H9 (cell line): ENCODE measurements at regions not wholly inside any gene's neighbourhood (a gene's known extent, or its start where the extent isn't known, plus 50 kb on each side); places are given as distances from the start of the nearest gene placed in this dataset.

Experiments used
- DNase-seq: peaks from one replicate; pipeline ENCODE4 v3.0.0-alpha.2; 2017
- H2AFZ ChIP-seq: one replicate; pipeline ENCODE4 v1.6.1; 2013; ENCODE audit warnings: mild to moderate bottlenecking, low read length, control low read depth, moderate library complexity
- H2AK5ac ChIP-seq: 2 replicates; pipeline ENCODE4 v1.6.1; 2013; ENCODE audit warnings: low read length, control low read depth, mixed read lengths; ENCODE audit not compliant: insufficient read length
- H2BK120ac ChIP-seq: one replicate; pipeline ENCODE4 v1.6.1; 2013; ENCODE audit warnings: low read depth, mild to moderate bottlenecking, low read length, control low read depth, inconsistent platforms; ENCODE audit not compliant: poor library complexity, severe bottlenecking
- H2BK12ac ChIP-seq: 2 replicates; pipeline ENCODE4 v1.6.1; 2013; ENCODE audit warnings: low read length, control low read depth, mixed read lengths, low read depth; ENCODE audit not compliant: insufficient read length
- H2BK15ac ChIP-seq: 2 replicates; pipeline ENCODE4 v1.6.1; 2013; ENCODE audit warnings: low read depth, low read length, control low read depth
- H2BK20ac ChIP-seq: one replicate; pipeline ENCODE4 v1.6.1; 2013; ENCODE audit warnings: low read depth, mild to moderate bottlenecking, low read length, control low read depth, inconsistent platforms; ENCODE audit not compliant: poor library complexity, severe bottlenecking
- H2BK5ac ChIP-seq: 2 replicates; pipeline ENCODE4 v1.6.1; 2013; ENCODE audit warnings: low read length, control low read depth, mixed read lengths; ENCODE audit not compliant: insufficient read length
- H3K14ac ChIP-seq: 2 replicates; pipeline ENCODE4 v1.6.1; 2013; ENCODE audit warnings: low read length, control low read depth; ENCODE audit not compliant: insufficient read depth
- H3K18ac ChIP-seq: 2 replicates; pipeline ENCODE4 v1.6.1; 2013; ENCODE audit warnings: low read depth, mild to moderate bottlenecking, mixed read lengths, low read length, control low read depth; ENCODE audit not compliant: insufficient read length
- H3K23ac ChIP-seq: 2 replicates; pipeline ENCODE4 v1.6.1; 2013; ENCODE audit warnings: low read length, control low read depth, mixed read lengths, low read depth; ENCODE audit not compliant: insufficient read length
- H3K23me2 ChIP-seq: 2 replicates; pipeline ENCODE4 v1.6.1; 2013; ENCODE audit warnings: low read depth, mild to moderate bottlenecking, mixed read lengths, low read length, control low read depth; ENCODE audit not compliant: insufficient read length, poor library complexity, severe bottlenecking
- H3K27ac ChIP-seq: 2 replicates; pipeline ENCODE4 v1.5.1; 2013; ENCODE audit warnings: low read length, control low read depth, mixed read lengths, low read depth; ENCODE audit not compliant: insufficient read length
- H3K27me3 ChIP-seq: 2 replicates; pipeline ENCODE4 v1.6.1; 2013; ENCODE audit warnings: low read length, control low read depth, inconsistent platforms; ENCODE audit not compliant: insufficient read depth
- H3K4ac ChIP-seq: 2 replicates; pipeline ENCODE4 v1.6.1; 2013; ENCODE audit warnings: low read depth, mild to moderate bottlenecking, control low read depth, inconsistent platforms, low read length, moderate library complexity
- H3K4me1 ChIP-seq: 2 replicates; pipeline ENCODE4 v1.6.1; 2013; ENCODE audit warnings: low read length, control low read depth, inconsistent platforms; ENCODE audit not compliant: insufficient read depth
- H3K4me2 ChIP-seq: 2 replicates; pipeline ENCODE4 v1.6.1; 2013; ENCODE audit warnings: low read length, control low read depth, mixed read lengths; ENCODE audit not compliant: insufficient read length, insufficient read depth
- H3K56ac ChIP-seq: 2 replicates; pipeline ENCODE4 v1.6.1; 2013; ENCODE audit warnings: low read depth, mild to moderate bottlenecking, mixed read lengths, low read length, control low read depth; ENCODE audit not compliant: insufficient read length
- H3K79me1 ChIP-seq: 2 replicates; pipeline ENCODE4 v1.6.1; 2013; ENCODE audit warnings: low read depth, mild to moderate bottlenecking, moderate library complexity, low read length, control low read depth, inconsistent platforms; ENCODE audit not compliant: insufficient read depth, poor library complexity, severe bottlenecking
- H3K79me2 ChIP-seq: 2 replicates; pipeline ENCODE4 v1.6.1; 2013; ENCODE audit warnings: low read length, control low read depth, inconsistent platforms; ENCODE audit not compliant: insufficient read depth
- H3K9ac ChIP-seq: 2 replicates; pipeline ENCODE4 v1.6.1; 2013; ENCODE audit warnings: low read length, control low read depth, mixed read lengths; ENCODE audit not compliant: insufficient read length; ENCODE audit errors: extremely low read depth
- H3K9me3 ChIP-seq: one replicate; pipeline ENCODE4 v1.6.1; 2013; ENCODE audit warnings: low read depth, low read length, inconsistent platforms; ENCODE audit not compliant: control insufficient read depth
- H3T11ph ChIP-seq: one replicate; pipeline ENCODE4 v1.6.1; 2013; ENCODE audit warnings: mild to moderate bottlenecking, low read length, control low read depth, inconsistent platforms
- H4K20me1 ChIP-seq: one replicate; pipeline ENCODE4 v1.6.1; 2013; ENCODE audit not compliant: control insufficient read depth, insufficient read length, insufficient read depth
- H4K5ac ChIP-seq: 2 replicates; pipeline ENCODE4 v1.6.1; 2013; ENCODE audit warnings: low read depth, mild to moderate bottlenecking, mixed read lengths, low read length, control low read depth; ENCODE audit not compliant: insufficient read length
- H4K8ac ChIP-seq: replicated peaks from 2 replicates; pipeline ENCODE4 v1.6.1; 2013; ENCODE audit warnings: low read length, control low read depth, mixed read lengths, low read depth; ENCODE audit not compliant: insufficient read length
- H4K91ac ChIP-seq: 2 replicates; pipeline ENCODE4 v1.6.1; 2013; ENCODE audit warnings: low read depth, mild to moderate bottlenecking, moderate library complexity, mixed read lengths, low read length, control low read depth; ENCODE audit not compliant: insufficient read length
- H3K27ac Mint-ChIP-seq, 3 experiments: 2 replicates in 2 of 3; 3 replicates in 1 of 3; pipeline ENCODE4 v1.8.0; 2020 to 2021; ENCODE audit warnings: mixed read lengths in 3 of 3, mild to moderate bottlenecking in 1 of 3, moderate library complexity in 1 of 3
- H3K27me3 Mint-ChIP-seq: 2 replicates; pipeline ENCODE4 v1.8.0; 2021; ENCODE audit warnings: low read depth, mild to moderate bottlenecking, moderate library complexity, mixed read lengths
- H3K36me3 Mint-ChIP-seq, 3 experiments: 2 replicates in 2 of 3; 3 replicates in 1 of 3; pipeline ENCODE4 v1.8.0; 2020 to 2021; ENCODE audit warnings: low read depth in 3 of 3, mixed read lengths in 3 of 3; ENCODE audit not compliant: insufficient read depth in 1 of 3
- H3K4me1 Mint-ChIP-seq, 2 experiments: 2 replicates each; pipeline ENCODE4 v1.8.0; 2020; ENCODE audit warnings: mixed read lengths in 2 of 2
- H3K4me3 Mint-ChIP-seq, 2 experiments: 2 replicates in 1 of 2; 3 replicates in 1 of 2; pipeline ENCODE4 v1.8.0; 2020 to 2021; ENCODE audit warnings: mild to moderate bottlenecking in 2 of 2, mixed read lengths in 2 of 2, moderate library complexity in 1 of 2
- H3K9me3 Mint-ChIP-seq, 2 experiments: 2 replicates in 1 of 2; 3 replicates in 1 of 2; pipeline ENCODE4 v1.8.0; 2020; ENCODE audit warnings: mild to moderate bottlenecking in 2 of 2, mixed read lengths in 2 of 2, moderate library complexity in 1 of 2
- CTCF ChIP-seq: fragments of 200-600 bp; sonication (generic); conservative IDR thresholded peaks from 3 replicates; pipeline ENCODE4 v1.8.0; 2021; ENCODE audit warnings: antibody characterized with exemption, mild to moderate bottlenecking
- WGBS: extraction: QIAGEN DNeasy Blood & Tissue Kit; methylation state at CpG from one replicate; pipeline ENCODE4 v1.1.7; 2013; ENCODE audit warnings: missing lambda C conversion rate, low lambda C conversion rate, mixed read lengths; ENCODE audit not compliant: insufficient read length; ENCODE audit errors: extremely low coverage; 5-methylcytosine and 5-hydroxymethylcytosine counted together

GRCh38 chr7:28349637-28350036 is 62.7 kb upstream of the CREB5 start:
- no peak overlapping the region for H3K27ac ChIP-seq
- no peak overlapping the region for H2BK5ac ChIP-seq
- Mint-ChIP-seq H3K4me3 (no peak overlapping the region), H3K27me3 (no peaks in the 10 kb centered on the region), H3K27ac (no peak overlapping the region), H3K4me1 (peaks cover 0 to 4% of the 10 kb centered on the region in 2 experiments; a peak in 2 of 4 replicates), H3K36me3 (no peaks in the 10 kb centered on the region; a peak in 1 of 7 replicates), H3K9me3 (peaks cover 2 to 3% of the 10 kb centered on the region in 2 experiments; a peak in 3 of 5 replicates)
- DNase-seq, result no peak
- no peak overlapping the region for H3T11ph ChIP-seq
- H3K9me3 ChIP-seq, result no peaks in the 10 kb centered on the region
- no CpG with 5 or more reads among the region's 1 CpG for WGBS
- no peak overlapping the region for H2BK120ac ChIP-seq
- H3K23ac ChIP-seq, result no peak overlapping the region
- H2BK20ac ChIP-seq, result no peak overlapping the region
- H3K4me1 ChIP-seq, result no peaks in the 10 kb centered on the region
- no peak overlapping the region for H3K4me2 ChIP-seq
- no peaks in the 10 kb centered on the region for H3K79me1 ChIP-seq
- H3K56ac ChIP-seq, result no peak overlapping the region
- H4K8ac ChIP-seq, result no peak overlapping the region
- H3K4ac ChIP-seq, result no peak overlapping the region
- H2AFZ ChIP-seq, result no peak overlapping the region
- H2AK5ac ChIP-seq, result no peak overlapping the region
- no peaks in the 10 kb centered on the region for H3K23me2 ChIP-seq
- H4K20me1 ChIP-seq, result no peaks in the 10 kb centered on the region
- no peak overlapping the region for H2BK15ac ChIP-seq
- H3K9ac ChIP-seq, result no peak overlapping the region
- H2BK12ac ChIP-seq, result no peak overlapping the region
- no peaks in the 10 kb centered on the region for H3K27me3 ChIP-seq
- H4K5ac ChIP-seq, result no peak overlapping the region
- no peak overlapping the region for H3K18ac ChIP-seq
- H4K91ac ChIP-seq, result no peak overlapping the region
- no peak overlapping the region for H3K14ac ChIP-seq
- no peak for TF ChIP-seq CTCF
- no peaks in the 10 kb centered on the region for H3K79me2 ChIP-seq
